ENCODE measurements at regions not wholly inside any gene's neighbourhood (a gene's known extent, or its start where the extent isn't known, plus 50 kb on each side); places are given as distances from the start of the nearest gene placed in this dataset.

GRCh38 chr4:15344041-15344440, 83.8 kb upstream of the C1QTNF7 start:
- no peak overlapping the region for H3K27ac Mint-ChIP-seq
- H3K4me3 Mint-ChIP-seq, result no peak overlapping the region
- H3K4me1 Mint-ChIP-seq, result no peaks in the 10 kb centered on the region
- no peaks in the 10 kb centered on the region for H3K36me3 Mint-ChIP-seq
- H3K27me3 Mint-ChIP-seq, result peaks cover 0 to 1% of the 10 kb centered on the region in 2 donors
- ChIA-PET CTCF (ENCODE audit: partially characterized antibody) (no interaction called here), POLR2A (ENCODE audit: partially characterized antibody) (no interaction called here)
- Histone ChIP-seq H3K9me3 (ENCODE audit: control insufficient read depth in 1 of 2, low read length in 2 of 2) (no peaks in the 10 kb centered on the region), H3K4me3 (ENCODE audit: low read length in 2 of 2) (no peak overlapping the region), H3K27ac (ENCODE audit: low read depth, low read length) (no peak overlapping the region), H3K27me3 (ENCODE audit: insufficient read depth, low read length) (no peaks in the 10 kb centered on the region), H3K4me1 (ENCODE audit: insufficient read depth, low read length) (no peaks in the 10 kb centered on the region), H3K36me3 (ENCODE audit: insufficient read depth, low read length) (no peaks in the 10 kb centered on the region)
- intact Hi-C loops (cut with micrococcal nuclease), result no loop called here
- H3K9me3 Mint-ChIP-seq, result no peaks in the 10 kb centered on the region
- no peak for DNase-seq

GRCh38 chr4:15345134-15345533, 82.7 kb upstream of the C1QTNF7 start:
- Histone ChIP-seq H3K27ac (ENCODE audit: low read depth, low read length) (no peak overlapping the region), H3K36me3 (ENCODE audit: insufficient read depth, low read length) (no peaks in the 10 kb centered on the region), H3K9me3 (ENCODE audit: control insufficient read depth in 1 of 2, low read length in 2 of 2) (no peaks in the 10 kb centered on the region), H3K4me1 (ENCODE audit: insufficient read depth, low read length) (no peaks in the 10 kb centered on the region), H3K27me3 (ENCODE audit: insufficient read depth, low read length) (no peaks in the 10 kb centered on the region), H3K4me3 (ENCODE audit: low read length in 2 of 2) (no peak overlapping the region)
- H3K4me1 Mint-ChIP-seq, result no peaks in the 10 kb centered on the region
- ChIA-PET POLR2A (ENCODE audit: partially characterized antibody) (no interaction called here), CTCF (ENCODE audit: partially characterized antibody) (no interaction called here)
- no peaks in the 10 kb centered on the region for H3K36me3 Mint-ChIP-seq
- no peak overlapping the region for H3K27ac Mint-ChIP-seq
- peaks cover 0 to 2% (median 0%) of the 10 kb centered on the region in 8 donors for H3K9me3 Mint-ChIP-seq
- DNase-seq, result no peak
- H3K27me3 Mint-ChIP-seq, result peaks cover 2 to 3% of the 10 kb centered on the region in 2 donors
- intact Hi-C loops (cut with micrococcal nuclease), result no loop called here
- no peak overlapping the region for H3K4me3 Mint-ChIP-seq

- Histone ChIP-seq H3K36me3 (ENCODE audit: insufficient read depth, low read length) (no peaks in the 10 kb centered on the region), H3K9me3 (ENCODE audit: control insufficient read depth in 1 of 2, low read length in 2 of 2) (no peaks in the 10 kb centered on the region), H3K4me3 (ENCODE audit: low read length in 2 of 2) (no peak overlapping the region), H3K4me1 (ENCODE audit: insufficient read depth, low read length) (no peaks in the 10 kb centered on the region), H3K27me3 (ENCODE audit: insufficient read depth, low read length) (no peaks in the 10 kb centered on the region), H3K27ac (ENCODE audit: low read depth, low read length) (no peak overlapping the region)
- Mint-ChIP-seq H3K36me3 (no peaks in the 10 kb centered on the region), H3K27me3 (peaks cover 2 to 6% of the 10 kb centered on the region in 2 donors), H3K9me3 (peaks cover 0 to 4% (median 0%) of the 10 kb centered on the region in 8 donors), H3K27ac (no peak overlapping the region), H3K4me3 (no peak overlapping the region), H3K4me1 (no peaks in the 10 kb centered on the region)
- POLR2A ChIA-PET (ENCODE audit: partially characterized antibody), result no interaction called here
- CTCF ChIA-PET (ENCODE audit: partially characterized antibody), result no interaction called here
- intact Hi-C loops (cut with micrococcal nuclease), result no loop called here
- DNase-seq, result no peak
Observed at GRCh38 chr4:15348236-15348635, 79.6 kb upstream of the C1QTNF7 start.

- H3K27me3 Mint-ChIP-seq, result peaks cover 2 to 6% of the 10 kb centered on the region in 2 donors
- CTCF ChIA-PET (ENCODE audit: partially characterized antibody), result no interaction called here
- intact Hi-C loops (cut with micrococcal nuclease), result no loop called here
Observed at GRCh38 chr4:15348695-15349094, 79.1 kb upstream of the C1QTNF7 start.

GRCh38 chr4:15349531-15349935, 78.3 kb upstream of the C1QTNF7 start:
- no peak overlapping the region for H3K4me3 ChIP-seq (ENCODE audit: low read length in 2 of 2)
- H3K4me3 Mint-ChIP-seq, result no peak overlapping the region
- H3K36me3 Mint-ChIP-seq, result no peaks in the 10 kb centered on the region
- H3K27ac Mint-ChIP-seq, result no peak overlapping the region
- intact Hi-C loops (cut with micrococcal nuclease), result no loop called here
- H3K9me3 Mint-ChIP-seq, result peaks cover 0 to 4% (median 0%) of the 10 kb centered on the region in 8 donors
- no peaks in the 10 kb centered on the region for H3K4me1 Mint-ChIP-seq
- H3K36me3 ChIP-seq (ENCODE audit: insufficient read depth, low read length), result no peaks in the 10 kb centered on the region
- no peak for DNase-seq
- no peak overlapping the region for H3K27ac ChIP-seq (ENCODE audit: low read depth, low read length)
- peaks cover 2 to 6% of the 10 kb centered on the region in 2 donors for H3K27me3 Mint-ChIP-seq
- H3K9me3 ChIP-seq (ENCODE audit: control insufficient read depth in 1 of 2, low read length in 2 of 2), result no peaks in the 10 kb centered on the region
- no peaks in the 10 kb centered on the region for H3K4me1 ChIP-seq (ENCODE audit: insufficient read depth, low read length)
- POLR2A ChIA-PET (ENCODE audit: partially characterized antibody), result no interaction called here
- no peaks in the 10 kb centered on the region for H3K27me3 ChIP-seq (ENCODE audit: insufficient read depth, low read length)
- CTCF ChIA-PET (ENCODE audit: partially characterized antibody), result interaction anchor here (0.9 kb wide), 1 partner anchor 14 kb away, joined by 3 read pairs; no protein-coding TSS in a partner anchor

More at GRCh38 chr4:15348695-15349094, 79.1 kb upstream of the C1QTNF7 start:
- H3K4me3 Mint-ChIP-seq, result no peak overlapping the region
- Histone ChIP-seq H3K27ac (ENCODE audit: low read depth, low read length) (no peak overlapping the region), H3K36me3 (ENCODE audit: insufficient read depth, low read length) (no peaks in the 10 kb centered on the region), H3K9me3 (ENCODE audit: control insufficient read depth in 1 of 2, low read length in 2 of 2) (no peaks in the 10 kb centered on the region), H3K27me3 (ENCODE audit: insufficient read depth, low read length) (no peaks in the 10 kb centered on the region), H3K4me1 (ENCODE audit: insufficient read depth, low read length) (no peaks in the 10 kb centered on the region), H3K4me3 (ENCODE audit: low read length in 2 of 2) (no peak overlapping the region)
- no peak overlapping the region for H3K27ac Mint-ChIP-seq
- DNase-seq, result no peak
- H3K4me1 Mint-ChIP-seq, result no peaks in the 10 kb centered on the region
- POLR2A ChIA-PET (ENCODE audit: partially characterized antibody), result no interaction called here
- peaks cover 0 to 4% (median 0%) of the 10 kb centered on the region in 8 donors for H3K9me3 Mint-ChIP-seq
- H3K36me3 Mint-ChIP-seq, result no peaks in the 10 kb centered on the region

GRCh38 chr4:15349965-15350364, 77.9 kb upstream of the C1QTNF7 start:
- POLR2A ChIA-PET (ENCODE audit: partially characterized antibody), result no interaction called here
- H3K9me3 Mint-ChIP-seq, result peaks cover 0 to 4% (median 0%) of the 10 kb centered on the region in 8 donors
- H3K4me3 ChIP-seq (ENCODE audit: low read length in 2 of 2), result no peak overlapping the region
- no peaks in the 10 kb centered on the region for H3K36me3 Mint-ChIP-seq
- H3K4me1 ChIP-seq (ENCODE audit: insufficient read depth, low read length), result no peaks in the 10 kb centered on the region
- peaks cover 2 to 6% of the 10 kb centered on the region in 2 donors for H3K27me3 Mint-ChIP-seq
- H3K27ac Mint-ChIP-seq, result no peak overlapping the region
- intact Hi-C loops (cut with micrococcal nuclease), result no loop called here
- DNase-seq, result no peak
- H3K27ac ChIP-seq (ENCODE audit: low read depth, low read length), result no peak overlapping the region
- no peak overlapping the region for H3K4me3 Mint-ChIP-seq
- H3K36me3 ChIP-seq (ENCODE audit: insufficient read depth, low read length), result no peaks in the 10 kb centered on the region
- H3K4me1 Mint-ChIP-seq, result no peaks in the 10 kb centered on the region
- no peaks in the 10 kb centered on the region for H3K27me3 ChIP-seq (ENCODE audit: insufficient read depth, low read length)
- H3K9me3 ChIP-seq (ENCODE audit: control insufficient read depth in 1 of 2, low read length in 2 of 2), result no peaks in the 10 kb centered on the region
- CTCF ChIA-PET (ENCODE audit: partially characterized antibody), result interaction anchor here (0.9 kb wide), 1 partner anchor 14 kb away, joined by 3 read pairs; no protein-coding TSS in a partner anchor

GRCh38 chr4:15352524-15352923, 75.3 kb upstream of the C1QTNF7 start:
- CTCF ChIA-PET (ENCODE audit: partially characterized antibody), result no interaction called here
- Histone ChIP-seq H3K4me3 (ENCODE audit: low read length in 2 of 2) (no peak overlapping the region), H3K27me3 (ENCODE audit: insufficient read depth, low read length) (no peaks in the 10 kb centered on the region), H3K27ac (ENCODE audit: low read depth, low read length) (no peak overlapping the region), H3K4me1 (ENCODE audit: insufficient read depth, low read length) (no peaks in the 10 kb centered on the region), H3K36me3 (ENCODE audit: insufficient read depth, low read length) (no peaks in the 10 kb centered on the region), H3K9me3 (ENCODE audit: control insufficient read depth in 1 of 2, low read length in 2 of 2) (no peaks in the 10 kb centered on the region)
- Mint-ChIP-seq H3K36me3 (no peaks in the 10 kb centered on the region), H3K27me3 (peaks cover 2 to 6% of the 10 kb centered on the region in 2 donors), H3K4me1 (no peaks in the 10 kb centered on the region), H3K27ac (no peak overlapping the region), H3K4me3 (no peak overlapping the region), H3K9me3 (peaks cover 0 to 6% (median 0%) of the 10 kb centered on the region in 8 donors)
- intact Hi-C loops (cut with micrococcal nuclease), result no loop called here
- POLR2A ChIA-PET (ENCODE audit: partially characterized antibody), result no interaction called here
- DNase-seq, result no peak

- Mint-ChIP-seq H3K27me3 (peaks cover 2 to 6% of the 10 kb centered on the region in 2 donors), H3K27ac (no peak overlapping the region), H3K4me3 (no peak overlapping the region), H3K4me1 (no peaks in the 10 kb centered on the region), H3K9me3 (peaks cover 0 to 6% (median 0%) of the 10 kb centered on the region in 8 donors), H3K36me3 (no peaks in the 10 kb centered on the region)
- Histone ChIP-seq H3K36me3 (ENCODE audit: insufficient read depth, low read length) (no peaks in the 10 kb centered on the region), H3K4me1 (ENCODE audit: insufficient read depth, low read length) (no peaks in the 10 kb centered on the region), H3K4me3 (ENCODE audit: low read length in 2 of 2) (no peak overlapping the region), H3K27me3 (ENCODE audit: insufficient read depth, low read length) (no peaks in the 10 kb centered on the region), H3K9me3 (ENCODE audit: control insufficient read depth in 1 of 2, low read length in 2 of 2) (no peaks in the 10 kb centered on the region), H3K27ac (ENCODE audit: low read depth, low read length) (no peak overlapping the region)
- DNase-seq, result no peak
- ChIA-PET CTCF (ENCODE audit: partially characterized antibody) (no interaction called here), POLR2A (ENCODE audit: partially characterized antibody) (no interaction called here)
- intact Hi-C loops (cut with micrococcal nuclease), result no loop called here
Observed at GRCh38 chr4:15353207-15353606, 74.6 kb upstream of the C1QTNF7 start.

Measured in CD4-positive, alpha-beta memory T cell (primary cell).